K562 (cell line): ENCODE measurements at regions not wholly inside any gene's neighbourhood (a gene's known extent, or its start where the extent isn't known, plus 50 kb on each side); places are given as distances from the start of the nearest gene placed in this dataset.

Source experiments
- PTTG1 ChIP-seq: fragments of 450-650 bp; IDR thresholded peaks from 2 replicates; pipeline ENCODE4 v1.6.1; 2016; ENCODE audit warnings: low read depth, mild to moderate bottlenecking, missing genetic modification characterization, missing compliant biosample characterization
- ZBTB33 ChIP-seq: sonication (generic); formaldehyde crosslinking; IDR thresholded peaks from 2 replicates; pipeline ENCODE4 v1.8.1; 2023; ENCODE audit warnings: mild to moderate bottlenecking, missing genetic modification reagents
- ZNF592 ChIP-seq: fragments of 450-650 bp; IDR thresholded peaks from 2 replicates; pipeline ENCODE4 v1.6.1; 2017; ENCODE audit warnings: antibody characterized with exemption, mild to moderate bottlenecking

GRCh38 chr5:136816327-136816726, 451.0 kb upstream of the TRPC7 start (continued):
- no peak for TF ChIP-seq ZBTB33
- no peak for TF ChIP-seq PTTG1 (tag)
- no peak for TF ChIP-seq ZNF592
